ENCODE measurements at regions not wholly inside any gene's neighbourhood (a gene's known extent, or its start where the extent isn't known, plus 50 kb on each side); places are given as distances from the start of the nearest gene placed in this dataset.

DNA sequence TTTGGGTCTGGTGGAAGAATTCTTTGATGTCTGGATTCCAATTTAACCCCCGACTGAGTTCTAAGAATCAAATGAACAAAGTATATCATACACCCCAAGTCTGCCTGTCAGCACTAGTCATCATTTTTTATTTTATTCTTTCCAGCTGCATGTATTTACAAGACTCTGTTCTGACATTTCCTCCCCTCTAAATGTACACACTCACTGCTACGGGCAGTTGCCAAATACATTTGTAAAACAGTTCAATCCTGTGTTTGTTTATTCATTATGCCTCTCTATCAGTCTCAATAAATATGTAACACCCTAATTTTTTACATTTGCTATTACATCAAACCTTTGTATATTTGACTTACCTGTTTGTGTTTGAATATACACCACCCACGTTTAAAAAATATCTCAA, 422.3 kb upstream of the PSMD7 start:
- Histone ChIP-seq H3K4me3 (no peak overlapping the region), H3K4me1 (no peaks in the 10 kb centered on the region), H3K27ac (no peak overlapping the region), H3K27me3 (no peaks in the 10 kb centered on the region), H3K36me3 (no peaks in the 10 kb centered on the region), H3K9me3 (no peaks in the 10 kb centered on the region)
- ATAC-seq (no peak), DNase-seq (no peak)
- intact Hi-C loops (cut with DNase I), result no loop called here
- WGBS (ENCODE audit: insufficient coverage, low coverage, low lambda C conversion rate, missing lambda C conversion rate), result 41% methylated on average over 3 of the region's 3 CpGs
- TF ChIP-seq POLR2A (IDR thresholded peaks at IDR 0.05), result no peak
- TF ChIP-seq CTCF (IDR thresholded peaks at IDR 0.05), result no peak

DNA sequence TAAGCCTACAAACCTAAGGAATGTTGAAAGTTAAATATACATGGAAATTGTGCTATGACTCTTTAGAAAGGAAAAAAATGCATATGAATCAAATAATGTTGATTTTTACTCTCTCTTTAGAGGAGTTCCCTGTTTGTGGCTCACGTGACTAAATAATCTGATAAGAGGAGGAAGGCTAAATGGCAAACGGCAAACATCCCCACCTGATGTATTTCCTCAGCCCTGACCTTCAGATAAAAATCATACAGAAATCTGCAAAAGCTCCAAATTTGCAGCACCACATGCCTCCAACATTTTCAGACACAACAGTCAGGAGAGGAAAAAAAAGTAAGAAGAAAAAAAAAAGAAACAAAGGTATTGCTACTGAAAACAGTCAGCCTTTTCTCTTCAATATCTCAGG, 423.0 kb upstream of the PSMD7 start:
- no peaks in the 10 kb centered on the region for H3K27me3 ChIP-seq
- intact Hi-C loops (cut with DNase I), result no loop called here
- no peaks in the 10 kb centered on the region for H3K36me3 ChIP-seq
- H3K4me1 ChIP-seq, result no peaks in the 10 kb centered on the region
- ATAC-seq, result no peak
- no peak overlapping the region for H3K27ac ChIP-seq
- TF ChIP-seq POLR2A (IDR thresholded peaks at IDR 0.05), result no peak
- no peak for TF ChIP-seq CTCF (IDR thresholded peaks at IDR 0.05)
- no peaks in the 10 kb centered on the region for H3K9me3 ChIP-seq
- no peak overlapping the region for H3K4me3 ChIP-seq
- DNase-seq, result no peak
- 0% methylated on average over 2 of the region's 2 CpGs for WGBS (ENCODE audit: insufficient coverage, low coverage, low lambda C conversion rate, missing lambda C conversion rate)

GRCh38 chr16:73872856-73873255, 423.8 kb upstream of the PSMD7 start:
- TF ChIP-seq POLR2A (IDR thresholded peaks at IDR 0.05) (no peak), CTCF (IDR thresholded peaks at IDR 0.05) (no peak)
- no peak for ATAC-seq
- Histone ChIP-seq H3K27ac (no peak overlapping the region), H3K4me1 (no peaks in the 10 kb centered on the region), H3K9me3 (no peaks in the 10 kb centered on the region), H3K27me3 (no peaks in the 10 kb centered on the region), H3K4me3 (no peak overlapping the region), H3K36me3 (no peaks in the 10 kb centered on the region)
- no peak for DNase-seq
- intact Hi-C loops (cut with DNase I), result no loop called here
- WGBS (ENCODE audit: insufficient coverage, low coverage, low lambda C conversion rate, missing lambda C conversion rate), result 91% methylated on average over 8 of the region's 8 CpGs

GRCh38 chr16:73871088-73871733, 425.4 kb upstream of the PSMD7 start:
- H3K27me3 ChIP-seq, result no peaks in the 10 kb centered on the region
- no peak for ATAC-seq
- H3K9me3 ChIP-seq, result no peaks in the 10 kb centered on the region
- H3K36me3 ChIP-seq, result no peaks in the 10 kb centered on the region
- no peaks in the 10 kb centered on the region for H3K4me1 ChIP-seq
- intact Hi-C loops (cut with DNase I), result no loop called here
- TF ChIP-seq CTCF (IDR thresholded peaks at IDR 0.05) (no peak), POLR2A (IDR thresholded peaks at IDR 0.05) (no peak)
- H3K4me3 ChIP-seq, result no peak overlapping the region
- 59% methylated on average over 6 of the region's 6 CpGs for WGBS (ENCODE audit: insufficient coverage, low coverage, low lambda C conversion rate, missing lambda C conversion rate)
- H3K27ac ChIP-seq, result no peak overlapping the region
- no peak for DNase-seq

GRCh38 chr16:73869126-73869525, 427.5 kb upstream of the PSMD7 start:
- no peak for ATAC-seq
- WGBS (ENCODE audit: insufficient coverage, low coverage, low lambda C conversion rate, missing lambda C conversion rate), result 46% methylated on average over 3 of the region's 3 CpGs
- TF ChIP-seq CTCF (IDR thresholded peaks at IDR 0.05) (no peak), POLR2A (IDR thresholded peaks at IDR 0.05) (no peak)
- H3K9me3 ChIP-seq, result no peaks in the 10 kb centered on the region
- no peak for DNase-seq
- intact Hi-C loops (cut with DNase I), result no loop called here
- no peaks in the 10 kb centered on the region for H3K27me3 ChIP-seq
- no peak overlapping the region for H3K27ac ChIP-seq
- H3K36me3 ChIP-seq, result no peaks in the 10 kb centered on the region
- H3K4me1 ChIP-seq, result no peaks in the 10 kb centered on the region
- H3K4me3 ChIP-seq, result no peak overlapping the region

All from right lobe of liver (tissue), 6 donors.